ENCODE measurements at regions not wholly inside any gene's neighbourhood (a gene's known extent, or its start where the extent isn't known, plus 50 kb on each side); places are given as distances from the start of the nearest gene placed in this dataset.

GRCh38 chr3:26353097-26353496 lies 269.5 kb upstream of the LRRC3B start:
- DNase-seq (ENCODE audit: low read depth in 2 of 2, low spot score in 1 of 2), result no peak

GRCh38 chr3:26358405-26358804 lies 264.2 kb upstream of the LRRC3B start:
- no peak for DNase-seq (ENCODE audit: low read depth in 2 of 2, low spot score in 1 of 2)

- DNase-seq (ENCODE audit: low read depth in 2 of 2, low spot score in 1 of 2), result no peak
These were observed 256.9 kb upstream of the LRRC3B start for GRCh38 chr3:26365706-26366105.

DNA sequence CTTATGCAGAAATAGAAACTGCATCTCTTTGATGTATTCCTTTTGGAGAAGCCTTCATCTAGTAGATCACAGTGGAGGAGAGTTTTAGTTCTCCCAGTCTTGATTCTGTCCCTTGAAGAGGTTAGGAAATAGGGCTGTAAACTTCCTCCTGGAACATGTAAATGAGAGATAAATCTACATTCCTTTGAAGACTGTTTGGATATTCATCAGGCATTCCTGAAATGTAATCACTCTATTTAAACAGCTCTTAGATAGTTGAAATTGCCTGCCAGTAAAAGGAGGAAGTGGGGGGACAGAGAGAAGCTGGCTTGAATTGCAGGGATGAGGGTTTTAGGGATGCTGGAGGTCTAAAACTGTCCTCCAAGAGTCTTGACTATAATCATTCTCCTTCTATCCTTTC lies 254.3 kb upstream of the LRRC3B start:
- no peak for DNase-seq (ENCODE audit: low read depth in 2 of 2, low spot score in 1 of 2)

GRCh38 chr3:26369133-26369532 lies 253.4 kb upstream of the LRRC3B start:
- no peak for DNase-seq (ENCODE audit: low read depth in 2 of 2, low spot score in 1 of 2)

DNA sequence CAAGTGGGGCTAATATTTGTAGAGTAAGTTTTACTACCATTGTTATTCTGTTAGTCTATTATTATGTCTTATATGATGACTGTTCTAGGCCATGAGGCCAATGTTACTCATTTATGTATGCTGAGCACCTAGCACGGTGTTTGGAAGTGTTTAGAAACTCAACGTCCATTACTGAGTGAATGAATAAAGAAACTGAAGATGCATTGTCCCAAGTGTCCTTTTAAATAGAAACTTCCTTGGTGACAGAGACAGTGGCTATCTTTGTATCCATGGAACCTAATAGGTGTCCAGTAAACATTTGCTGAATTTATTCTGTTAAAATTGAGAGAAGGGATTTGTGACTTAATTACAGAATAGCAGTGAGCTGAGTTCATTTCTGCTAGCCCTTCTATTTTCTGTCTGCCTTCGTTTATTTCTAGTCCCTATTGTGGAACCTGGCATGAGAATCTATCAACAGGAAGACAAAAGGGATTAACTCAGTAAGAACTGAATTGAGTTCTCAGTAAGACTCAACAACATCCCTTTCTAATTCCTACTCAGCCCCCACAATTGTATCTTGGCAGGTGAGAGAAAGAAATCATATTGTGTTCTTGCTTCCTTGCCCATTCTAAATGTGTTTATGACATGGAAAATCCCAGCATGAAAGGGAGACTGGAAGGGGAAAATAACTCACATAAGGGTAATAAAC lies 246.6 kb upstream of the LRRC3B start:
- no peak for DNase-seq (ENCODE audit: low read depth in 2 of 2, low spot score in 1 of 2)

DNA sequence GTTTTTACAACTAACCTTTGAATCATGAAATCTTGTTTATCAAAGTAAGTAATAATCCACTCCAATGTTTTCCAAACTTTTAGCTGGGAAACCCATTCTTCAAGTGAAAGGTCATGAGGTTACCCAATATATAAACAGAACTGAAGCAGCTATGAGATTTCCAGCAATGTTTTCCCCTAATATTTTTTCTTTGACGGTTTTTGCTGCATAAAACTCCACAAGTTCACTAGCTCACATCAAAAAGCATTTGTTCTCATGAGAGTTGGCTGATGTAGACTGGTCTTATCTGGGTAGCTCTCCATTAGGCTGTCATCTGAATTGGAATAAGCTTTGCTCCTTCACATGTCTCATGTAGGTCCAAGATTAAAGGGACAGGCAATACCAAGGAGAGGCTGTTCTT lies 241.2 kb upstream of the LRRC3B start:
- no peak for DNase-seq (ENCODE audit: low read depth in 2 of 2, low spot score in 1 of 2)

DNA sequence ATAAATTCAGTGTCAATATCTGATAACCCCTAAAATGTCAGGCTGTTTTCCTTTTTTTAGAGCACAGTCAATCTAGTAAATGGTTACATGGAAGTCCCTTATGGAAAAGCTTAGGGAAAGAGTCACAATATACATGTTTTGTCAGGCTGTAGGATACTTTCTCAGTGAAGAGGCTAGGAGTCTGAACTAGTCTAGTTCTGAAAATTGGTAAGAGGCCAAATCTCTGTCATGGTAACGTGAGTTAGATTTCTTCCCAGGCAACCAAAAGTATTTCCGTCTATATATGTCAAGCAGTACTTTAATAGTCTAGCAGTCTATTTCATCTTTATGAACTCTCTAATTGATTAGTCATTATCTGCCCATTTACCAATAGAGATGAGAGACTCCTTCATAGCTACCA lies 215.9 kb upstream of the LRRC3B start:
- no peak for DNase-seq (ENCODE audit: low read depth in 2 of 2, low spot score in 1 of 2)

GRCh38 chr3:26418553-26418952 lies 204.0 kb upstream of the LRRC3B start:
- no peak for DNase-seq (ENCODE audit: low read depth in 2 of 2, low spot score in 1 of 2)

- DNase-seq (ENCODE audit: low read depth in 2 of 2, low spot score in 1 of 2), result no peak
These were observed 200.2 kb upstream of the LRRC3B start for GRCh38 chr3:26422415-26422814.

DNA sequence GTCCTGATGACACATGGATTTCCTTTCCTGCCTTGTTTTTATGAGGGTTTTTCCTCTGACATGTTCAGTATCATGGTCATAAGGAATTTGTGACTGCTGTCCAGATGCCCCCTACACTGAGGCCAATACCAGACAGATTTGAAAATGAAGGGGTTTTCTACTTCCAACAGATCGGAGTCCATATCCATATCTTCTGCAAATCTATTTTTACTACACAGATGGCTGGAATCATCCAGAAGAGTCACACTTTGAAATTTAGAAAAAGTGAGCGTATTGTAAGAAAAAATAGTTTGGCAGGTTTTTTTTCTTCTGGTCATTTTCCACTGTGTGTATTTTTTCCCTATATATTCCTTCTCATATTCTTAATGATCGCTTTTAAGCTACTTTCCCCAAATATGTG lies 197.5 kb upstream of the LRRC3B start:
- no peak for DNase-seq (ENCODE audit: low read depth in 2 of 2, low spot score in 1 of 2)

DNA sequence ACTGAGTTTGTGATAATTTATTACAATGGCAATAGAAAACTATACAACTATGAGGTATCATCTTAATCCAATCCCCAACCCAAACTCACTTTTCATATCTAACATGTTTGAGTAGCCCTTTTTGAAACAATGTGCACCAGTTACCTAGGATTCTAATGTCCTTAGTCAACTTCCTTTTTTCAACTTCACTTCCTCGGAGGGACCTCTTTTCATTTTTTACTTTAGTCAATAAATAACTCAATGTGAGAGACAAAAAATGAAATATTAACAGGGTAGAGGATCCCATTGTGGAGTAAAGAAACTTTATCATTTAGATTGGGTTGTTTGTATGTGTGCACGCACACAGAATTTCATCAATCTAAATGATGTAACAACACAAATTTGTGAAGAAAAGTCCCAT lies 193.6 kb upstream of the LRRC3B start:
- no peak for DNase-seq (ENCODE audit: low read depth in 2 of 2, low spot score in 1 of 2)

DNA sequence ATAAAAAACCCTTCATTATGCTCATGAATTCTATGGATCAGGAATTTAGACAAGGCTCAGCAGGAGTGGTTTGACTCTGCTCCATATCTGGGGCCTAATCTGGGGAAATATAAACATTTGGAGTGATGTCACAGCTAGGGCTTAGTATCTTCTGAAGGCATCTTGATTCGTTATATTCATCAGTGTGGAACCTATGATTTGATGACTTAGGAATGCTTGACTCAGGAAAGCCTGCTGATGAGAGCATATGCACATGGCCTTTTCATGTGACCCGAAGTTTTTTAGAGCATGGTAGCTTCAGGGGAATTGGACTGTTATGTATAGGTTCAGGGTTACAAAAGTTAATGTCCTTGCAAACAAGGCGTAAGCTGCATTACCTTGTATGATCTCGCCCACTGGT lies 184.9 kb upstream of the LRRC3B start:
- no peak for DNase-seq (ENCODE audit: low read depth in 2 of 2, low spot score in 1 of 2)

GRCh38 chr3:26438325-26438940 lies 184.1 kb upstream of the LRRC3B start:
- no peak for DNase-seq (ENCODE audit: low read depth in 2 of 2, low spot score in 1 of 2)

DNA sequence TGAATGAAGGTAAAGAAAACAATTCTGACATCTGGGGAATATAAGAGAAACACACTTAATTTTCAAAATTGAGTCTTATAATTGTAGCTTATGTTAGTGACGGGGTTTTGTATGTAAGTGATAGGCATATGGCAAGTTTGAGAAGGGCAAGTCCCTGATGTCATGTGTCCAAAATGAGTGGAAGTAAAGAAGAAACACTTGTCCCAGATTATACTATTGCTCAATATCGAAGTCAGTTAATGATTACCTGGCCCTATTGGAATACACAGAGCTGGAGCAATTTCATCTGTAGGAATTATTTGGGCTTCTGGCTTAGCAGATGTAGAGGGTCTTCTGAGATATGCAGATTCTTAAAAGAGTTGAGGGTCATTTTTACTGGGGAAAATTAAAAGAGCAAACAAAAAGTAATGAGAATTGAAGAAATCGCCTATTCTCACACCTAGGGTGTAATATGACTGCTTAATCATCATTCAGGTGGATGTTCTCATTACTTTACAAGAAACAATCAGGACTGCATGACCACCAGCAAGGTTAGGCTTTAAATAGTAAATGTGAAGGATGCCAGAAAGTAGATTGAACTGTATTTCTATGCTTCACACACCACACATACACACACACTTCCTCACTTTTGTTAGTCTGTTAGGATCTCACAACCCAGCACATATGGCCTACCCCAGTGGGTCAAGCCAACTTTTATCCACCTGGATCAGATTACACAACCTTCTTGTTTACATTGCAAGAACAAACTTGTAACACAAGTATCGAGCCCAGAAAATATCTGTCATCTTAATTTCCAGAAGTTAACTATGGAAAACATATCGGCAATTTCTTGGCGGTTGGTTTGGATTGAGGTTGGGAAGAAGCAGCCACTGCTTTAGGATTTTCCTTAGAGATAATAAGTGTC lies 183.3 kb upstream of the LRRC3B start:
- no peak for DNase-seq (ENCODE audit: low read depth in 2 of 2, low spot score in 1 of 2)

DNA sequence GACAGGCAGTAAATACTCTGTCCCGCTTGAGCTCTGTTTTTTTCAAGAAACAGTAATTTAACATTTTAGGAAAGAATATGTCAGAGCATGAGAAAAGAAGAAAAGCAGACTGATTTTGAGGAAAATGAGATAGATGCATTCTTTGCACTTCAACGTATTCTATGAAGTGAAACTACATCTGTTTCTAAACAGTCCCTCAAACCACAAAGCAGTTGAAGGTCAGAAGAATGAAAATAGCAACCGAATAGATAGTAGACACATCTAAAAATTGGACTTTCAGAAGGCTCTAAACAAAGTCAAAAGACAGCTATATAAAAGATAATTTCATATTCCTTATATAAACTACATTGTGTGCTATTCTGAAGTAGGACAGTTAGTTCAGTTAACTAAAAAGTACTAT lies 172.6 kb upstream of the LRRC3B start:
- no peak for DNase-seq (ENCODE audit: low read depth in 2 of 2, low spot score in 1 of 2)

GRCh38 chr3:26452363-26452762 lies 170.2 kb upstream of the LRRC3B start:
- no peak for DNase-seq (ENCODE audit: low read depth in 2 of 2, low spot score in 1 of 2)

DNA sequence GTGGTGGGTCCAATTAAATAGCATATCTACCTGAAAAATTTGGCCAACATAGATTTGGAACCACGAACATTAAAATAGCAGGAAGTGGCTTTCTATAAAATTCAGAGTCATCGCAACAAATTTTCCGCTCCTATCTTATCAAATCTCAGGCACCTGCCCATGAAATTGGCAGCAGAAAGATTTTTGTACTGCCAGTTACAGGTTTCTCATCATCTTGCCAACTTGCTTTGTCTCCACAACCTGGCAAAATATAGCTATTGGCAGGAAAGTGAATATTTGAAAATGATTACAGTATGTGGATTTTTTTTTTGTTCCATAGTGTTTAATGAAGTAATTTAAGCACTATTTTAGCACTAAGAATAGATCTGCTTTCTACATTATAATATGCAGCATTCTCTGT lies 161.6 kb upstream of the LRRC3B start:
- no peak for DNase-seq (ENCODE audit: low read depth in 2 of 2, low spot score in 1 of 2)

GRCh38 chr3:26472345-26472744 lies 150.2 kb upstream of the LRRC3B start:
- no peak for DNase-seq (ENCODE audit: low read depth in 2 of 2, low spot score in 1 of 2)

DNA sequence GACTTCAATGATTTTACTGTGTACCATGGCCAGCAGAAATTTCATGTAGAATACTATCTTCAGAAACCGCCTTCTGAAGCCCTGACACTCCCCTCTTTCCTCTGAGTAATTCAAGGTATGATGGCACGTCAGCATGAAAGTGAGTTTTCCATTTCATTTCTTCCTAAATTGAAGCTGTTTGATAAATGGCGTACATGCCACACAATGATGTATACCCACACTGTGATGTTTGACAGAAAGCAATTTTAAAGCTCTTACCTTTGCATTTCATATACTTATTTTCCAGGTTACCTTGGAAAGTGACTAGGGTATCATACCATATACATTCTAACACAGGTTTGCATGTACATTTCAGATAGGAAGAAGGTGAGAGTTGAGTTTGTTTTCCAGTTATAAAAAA lies 147.9 kb upstream of the LRRC3B start:
- DNase-seq (ENCODE audit: low read depth in 2 of 2, low spot score in 1 of 2), result no peak

DNA sequence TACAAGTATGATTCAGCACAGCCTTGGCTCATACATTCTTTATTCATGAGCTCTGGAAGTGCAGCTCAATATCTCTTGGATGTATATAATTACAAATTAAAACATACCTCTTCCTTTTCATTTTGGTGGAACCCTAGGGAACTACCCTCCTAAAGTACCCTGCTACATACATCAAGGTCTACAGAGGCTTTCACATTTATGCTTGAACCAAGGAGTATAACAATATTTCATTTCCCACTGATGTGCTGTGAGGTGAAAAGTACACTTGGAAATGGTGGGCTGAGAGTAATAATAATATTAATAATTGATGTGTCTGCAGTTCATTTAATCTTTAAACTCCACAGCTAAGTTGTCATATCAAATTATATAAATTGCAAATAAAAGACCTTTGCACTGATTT lies 142.2 kb upstream of the LRRC3B start:
- no peak for DNase-seq (ENCODE audit: low read depth in 2 of 2, low spot score in 1 of 2)

GRCh38 chr3:26484140-26484539 lies 138.4 kb upstream of the LRRC3B start:
- DNase-seq (ENCODE audit: low read depth in 2 of 2, low spot score in 1 of 2), result no peak

Measured in stimulated activated CD8-positive, alpha-beta memory T cell treated with anti-CD3 and anti-CD28 coated beads, Interleukin-4, amount 100 ng/mL, for 4 hours (primary cell).